HG02852 (cell line): ENCODE measurements at regions not wholly inside any gene's neighbourhood (a gene's known extent, or its start where the extent isn't known, plus 50 kb on each side); places are given as distances from the start of the nearest gene placed in this dataset.

Experiments used
- ATAC-seq: cut with Tn5 transposase; IDR thresholded peaks from one replicate; pipeline ENCODE4 v1.9.1; 2021; ENCODE audit warnings: mild to moderate bottlenecking, moderate library complexity; ENCODE audit not compliant: unreplicated experiment

DNA sequence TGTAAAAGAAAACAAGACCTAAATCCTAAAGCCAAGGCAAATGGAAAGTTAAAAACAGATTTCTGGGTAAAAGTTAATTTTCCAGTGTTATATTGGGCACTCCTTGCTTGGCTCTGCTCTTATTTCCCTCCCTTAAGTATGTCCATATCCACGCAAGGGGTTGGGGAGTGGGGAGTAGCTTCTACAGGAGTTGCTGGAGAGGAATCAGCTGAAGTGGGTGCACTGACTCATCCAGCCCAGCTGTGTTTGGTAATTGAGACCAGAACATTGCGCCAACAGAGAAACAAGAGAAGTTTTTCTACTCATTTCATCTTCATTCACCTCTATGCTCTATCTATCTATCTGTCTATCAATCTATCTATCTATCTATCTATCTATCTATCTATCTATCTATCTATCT lies 298.4 kb upstream of the PDGFD start:
- ATAC-seq: no peak

- ATAC-seq: no peak
Observed at GRCh38 chr11:104451197-104451893, 287.4 kb upstream of the PDGFD start.

- ATAC-seq: no peak
Observed at GRCh38 chr11:104443387-104443786, 279.4 kb upstream of the PDGFD start.

GRCh38 chr11:104442321-104442720 lies 278.4 kb upstream of the PDGFD start:
- no peak for ATAC-seq

DNA sequence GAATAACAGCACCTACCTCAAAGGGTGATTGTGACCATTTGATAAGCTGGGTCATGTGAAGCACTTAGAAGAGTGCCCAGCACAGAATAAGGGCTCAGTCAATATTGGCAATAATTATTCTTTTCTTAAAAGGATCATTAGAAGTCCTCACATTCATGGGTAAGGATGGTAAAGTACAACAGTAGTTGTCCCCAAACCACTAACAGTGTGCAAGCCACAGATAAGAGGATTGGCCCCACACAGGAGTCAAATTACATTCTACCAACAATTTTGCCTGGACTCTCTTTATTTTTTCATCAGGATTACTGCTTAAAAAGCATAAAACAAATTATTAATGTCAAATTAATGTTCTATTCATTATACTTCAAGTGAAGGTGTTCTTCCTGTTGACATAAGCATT lies 271.5 kb upstream of the PDGFD start:
- no peak for ATAC-seq

DNA sequence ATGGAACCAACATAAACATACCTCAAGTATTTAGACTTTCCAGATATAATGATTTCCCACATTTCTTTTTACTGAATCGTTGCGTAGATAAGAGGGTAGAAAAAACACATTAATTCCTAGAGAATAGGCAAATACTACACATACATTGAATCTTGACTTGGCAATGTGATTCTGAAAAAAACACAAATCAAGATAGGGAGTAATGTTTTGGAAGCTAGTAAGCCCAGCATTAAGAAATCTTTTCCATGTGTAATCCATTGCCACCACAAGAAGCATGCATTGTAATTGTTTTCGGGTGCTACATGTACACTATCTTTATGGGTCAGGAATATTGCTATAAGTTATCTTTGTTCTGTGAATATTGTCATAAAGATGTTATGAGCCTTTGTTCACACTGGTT lies 269.8 kb upstream of the PDGFD start:
- no peak for ATAC-seq

DNA sequence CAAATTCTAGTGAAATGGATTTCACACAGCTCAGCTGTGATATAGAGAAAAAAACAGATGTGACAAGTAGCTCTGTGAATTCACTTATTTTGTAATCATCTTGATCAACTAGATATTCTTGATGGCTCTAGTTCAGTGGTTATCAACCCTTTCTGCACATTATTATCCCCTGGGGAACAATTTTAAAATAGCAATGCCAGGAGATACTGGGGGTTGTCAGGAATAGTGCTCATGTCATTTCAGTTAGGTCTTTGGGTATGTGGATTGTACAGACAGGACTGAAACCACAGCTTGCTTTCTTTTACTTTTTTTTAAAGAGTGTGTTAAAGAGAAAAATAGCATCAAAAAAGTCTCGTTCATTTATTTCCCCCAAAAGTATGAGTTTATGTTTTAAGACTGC lies 269.0 kb upstream of the PDGFD start:
- ATAC-seq: no peak

GRCh38 chr11:104432526-104432925 lies 268.6 kb upstream of the PDGFD start:
- ATAC-seq: no peak

GRCh38 chr11:104422324-104422944 lies 258.5 kb upstream of the PDGFD start:
- ATAC-seq: no peak

GRCh38 chr11:104410336-104410735 lies 246.4 kb upstream of the PDGFD start:
- no peak for ATAC-seq

DNA sequence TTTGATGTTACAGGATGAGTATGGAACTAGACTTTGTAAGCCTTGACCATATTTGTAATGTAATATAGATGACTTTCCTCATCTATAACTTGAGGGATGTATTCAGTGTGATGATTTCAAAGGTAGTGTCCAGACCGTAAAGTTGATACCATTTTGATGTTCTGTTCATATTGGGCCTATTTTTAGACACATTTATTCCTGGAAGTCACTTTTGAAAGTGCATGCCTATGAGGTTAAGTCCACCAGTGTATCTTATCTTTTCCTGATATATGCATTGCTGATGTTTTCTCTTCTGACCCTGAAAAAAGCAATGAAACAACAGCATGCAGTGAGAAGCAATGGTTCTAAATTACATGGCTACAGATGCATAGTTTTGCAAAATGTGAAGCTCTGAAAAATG lies 244.7 kb upstream of the PDGFD start:
- no peak for ATAC-seq

DNA sequence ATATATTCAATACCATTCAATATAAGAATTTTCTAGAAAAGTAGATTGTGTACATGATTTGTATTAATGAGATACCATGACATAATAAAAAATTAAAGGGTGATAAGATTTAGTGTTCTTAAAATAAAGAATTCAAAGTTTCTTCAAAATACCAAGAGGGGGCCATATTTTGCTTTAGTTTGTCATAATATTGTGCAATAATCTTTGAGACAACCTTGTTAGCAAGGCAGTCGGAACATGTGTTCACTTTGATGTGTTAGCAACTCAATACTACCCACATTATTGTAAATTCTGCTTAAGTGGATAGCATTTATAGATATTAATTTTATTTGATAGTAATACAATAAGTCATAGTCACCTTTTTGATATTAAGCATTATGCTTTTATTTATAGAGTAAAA lies 241.3 kb upstream of the PDGFD start:
- no peak for ATAC-seq

- ATAC-seq: no peak
Observed at GRCh38 chr11:104404231-104405175, 240.6 kb upstream of the PDGFD start.

GRCh38 chr11:104402812-104403521 lies 239.0 kb upstream of the PDGFD start:
- no peak for ATAC-seq

GRCh38 chr11:104394508-104394907 lies 230.6 kb upstream of the PDGFD start:
- ATAC-seq: no peak

DNA sequence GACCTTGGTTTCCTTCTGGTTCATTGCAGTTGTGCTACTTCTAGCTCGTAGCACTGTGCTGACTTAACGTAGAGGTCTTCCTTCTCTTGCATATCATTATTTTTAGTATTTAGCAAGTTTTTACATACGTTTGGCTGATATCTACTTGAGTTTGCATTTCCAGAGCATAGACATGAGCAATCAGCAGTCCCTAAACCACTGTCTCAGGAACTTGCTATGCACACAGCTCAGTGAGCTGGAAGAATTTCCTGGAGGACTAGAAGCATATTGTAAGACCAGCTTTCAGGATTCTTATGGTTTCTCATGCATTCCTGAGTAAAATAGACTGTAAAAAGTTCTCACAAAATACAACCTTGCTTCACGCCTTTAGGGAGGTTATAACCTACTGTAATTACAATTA lies 226.7 kb upstream of the PDGFD start:
- ATAC-seq: no peak

GRCh38 chr11:104385884-104386283 lies 221.9 kb upstream of the PDGFD start:
- no peak for ATAC-seq

- ATAC-seq: no peak
Observed at GRCh38 chr11:104380358-104380757, 216.4 kb upstream of the PDGFD start.

DNA sequence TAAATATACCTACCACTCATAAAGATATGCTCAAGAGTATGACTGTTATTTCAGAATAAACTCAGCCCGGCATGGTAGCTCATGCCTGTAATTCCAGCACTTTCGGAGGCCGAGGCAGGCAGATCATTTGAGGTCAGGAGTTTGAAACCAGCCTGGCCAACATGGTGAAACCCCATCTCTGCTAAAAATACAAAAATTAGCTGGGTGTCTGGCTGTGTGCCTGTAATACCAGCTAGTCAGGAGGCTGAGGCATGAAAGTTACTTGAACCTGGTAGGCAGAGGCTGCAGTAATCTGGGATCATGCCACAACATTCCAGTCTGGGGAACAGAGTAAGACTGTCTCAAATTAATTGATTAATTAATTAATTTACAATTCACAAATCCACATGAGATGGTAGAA lies 208.2 kb upstream of the PDGFD start:
- no peak for ATAC-seq

- peak; percentile 77 for ATAC-seq
Observed at GRCh38 chr11:104370478-104370877, 206.5 kb upstream of the PDGFD start.

DNA sequence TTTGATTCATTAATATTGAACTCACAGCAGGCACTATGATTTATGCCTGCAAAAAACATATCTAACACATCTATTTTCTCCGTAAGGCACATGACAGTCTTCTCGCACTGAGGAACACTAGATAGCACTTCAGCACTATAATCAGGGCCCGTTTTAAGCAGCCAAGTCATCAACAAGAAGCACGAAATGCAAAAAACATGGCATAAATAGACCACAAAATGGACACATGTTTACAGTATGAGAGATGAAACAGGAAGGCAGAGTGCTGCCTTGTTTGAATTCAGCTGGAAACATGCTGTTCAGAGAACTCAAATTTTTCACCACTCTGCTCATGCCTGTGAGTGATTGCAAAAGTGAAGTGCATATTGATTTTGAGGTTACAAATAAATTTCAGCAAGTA lies 205.8 kb upstream of the PDGFD start:
- ATAC-seq: no peak
